T-cell (primary cell): ENCODE measurements at regions not wholly inside any gene's neighbourhood (a gene's known extent, or its start where the extent isn't known, plus 50 kb on each side); places are given as distances from the start of the nearest gene placed in this dataset.

Experiments
- ATAC-seq, 4 experiments: fragments of 200-7000 bp in 3 of 4; fragments of 150-1000 bp in 1 of 4; cut with Tn5 transposase; replicated peaks in 1 of 4; 1 replicate in 3 of 4; 2 replicates in 1 of 4; pipeline ENCODE4 v1.10.0; 2021; ENCODE audit warnings: moderate library complexity in 3 of 4, mild to moderate bottlenecking in 2 of 4, moderate number of reproducible peaks in 1 of 4
- CTCF ChIA-PET, 2 donors: fragments of 300-600 bp; sonication (Branson Sonifier 250); formaldehyde crosslinking; loops; one replicate each; lab custom pipeline; 2022; ENCODE audit warnings: antibody characterized with exemption in 2 of 2; lab: Charles Lee
- POLR2A ChIA-PET, 2 donors: fragments of 300-600 bp; sonication (Branson Sonifier 250); formaldehyde crosslinking; loops; one replicate each; lab custom pipeline; 2022; ENCODE audit warnings: antibody characterized with exemption in 2 of 2; lab: Charles Lee
- DNase-seq, 35 experiments: peaks; one replicate each; pipeline versions ENCODE4 v3.0.0 to v3.0.0-alpha.2; 2013 to 2023
- H3K27ac ChIP-seq: one replicate; pipeline ENCODE4 v1.5.1; 2013; ENCODE audit warnings: low read length
- H3K27me3 ChIP-seq, 2 experiments: replicated peaks in 1 of 2; 1 replicate in 1 of 2; 2 replicates in 1 of 2; pipeline versions ENCODE4 v1.6.1 to v1.7.0; 2013; ENCODE audit warnings: low read length in 1 of 2, mixed read lengths in 1 of 2; ENCODE audit not compliant: control insufficient read depth in 2 of 2, insufficient read depth in 2 of 2; ENCODE audit errors: extremely low read depth in 1 of 2
- H3K36me3 ChIP-seq, 2 donors: 1 replicate in 1 of 2; 2 replicates in 1 of 2; pipeline versions ENCODE4 v1.6.1 to v1.7.0; 2013; ENCODE audit warnings: low read length in 1 of 2; ENCODE audit not compliant: control insufficient read depth in 2 of 2, insufficient read depth in 1 of 2; ENCODE audit errors: extremely low read depth in 1 of 2
- H3K4me1 ChIP-seq, 2 experiments: 1 replicate in 1 of 2; 2 replicates in 1 of 2; pipeline versions ENCODE4 v1.6.1 to v1.7.0; 2013; ENCODE audit warnings: low read length in 2 of 2, mixed read lengths in 1 of 2; ENCODE audit not compliant: insufficient read depth in 2 of 2, control insufficient read depth in 1 of 2; ENCODE audit errors: extremely low read depth in 1 of 2
- H3K4me3 ChIP-seq, 2 donors: 1 replicate in 1 of 2; 2 replicates in 1 of 2; pipeline versions ENCODE4 v1.5.1 to v1.7.0; 2013; ENCODE audit warnings: mild to moderate bottlenecking in 2 of 2, low read length in 1 of 2, moderate library complexity in 1 of 2; ENCODE audit not compliant: control insufficient read depth in 1 of 2; ENCODE audit errors: extremely low read depth in 1 of 2
- H3K9me3 ChIP-seq: 2 replicates; pipeline ENCODE4 v1.7.0; 2013
- H3K27ac Mint-ChIP-seq, 2 donors: one replicate each; pipeline ENCODE4 v1.8.0; 2020 to 2021; ENCODE audit warnings: mild to moderate bottlenecking in 2 of 2, mixed read lengths in 2 of 2
- H3K27me3 Mint-ChIP-seq, 2 donors: one replicate each; pipeline ENCODE4 v1.8.0; 2021 to 2022; ENCODE audit warnings: mixed read lengths in 2 of 2
- H3K36me3 Mint-ChIP-seq: one replicate; pipeline ENCODE4 v1.8.0; 2021; ENCODE audit warnings: mixed read lengths
- H3K4me1 Mint-ChIP-seq, 3 donors: one replicate each; pipeline ENCODE4 v1.8.0; 2020 to 2022; ENCODE audit warnings: mixed read lengths in 3 of 3, mild to moderate bottlenecking in 1 of 3
- H3K4me3 Mint-ChIP-seq, 3 donors: one replicate each; pipeline ENCODE4 v1.8.0; 2020 to 2022; ENCODE audit warnings: mild to moderate bottlenecking in 3 of 3, mixed read lengths in 3 of 3, moderate library complexity in 3 of 3
- H3K9me3 Mint-ChIP-seq, 3 donors: one replicate each; pipeline ENCODE4 v1.8.0; 2020 to 2022; ENCODE audit warnings: mixed read lengths in 3 of 3
- WGBS: methylation state at CpG from one replicate; pipeline ENCODE4 v1.1.5; 2013; ENCODE audit warnings: missing lambda C conversion rate; ENCODE audit not compliant: insufficient coverage; 5-methylcytosine and 5-hydroxymethylcytosine counted together

- POLR2A ChIA-PET = no interaction called here
- H3K9me3 Mint-ChIP-seq = peaks cover 9 to 12% (median 10%) of the 10 kb centered on the region in 3 donors
- DNase-seq (no peak), ATAC-seq (no peak)
- no peak overlapping the region for H3K4me3 ChIP-seq
- H3K4me3 Mint-ChIP-seq = no peak overlapping the region
- H3K36me3 Mint-ChIP-seq = no peaks in the 10 kb centered on the region
- H3K9me3 ChIP-seq = no peaks in the 10 kb centered on the region
- no peak overlapping the region for H3K27ac ChIP-seq
- no CpG with 5 or more reads among the region's 4 CpGs for WGBS
- peaks cover 1 to 6% of the 10 kb centered on the region in 2 donors for H3K27me3 Mint-ChIP-seq
- H3K36me3 ChIP-seq = no peaks in the 10 kb centered on the region
- H3K4me1 ChIP-seq = no peaks in the 10 kb centered on the region
- CTCF ChIA-PET = no interaction called here
- H3K27ac Mint-ChIP-seq = no peak overlapping the region
- H3K4me1 Mint-ChIP-seq = no peaks in the 10 kb centered on the region
- no peaks in the 10 kb centered on the region for H3K27me3 ChIP-seq
These were observed 699.6 kb downstream of the MCTP2 start for GRCh38 chr15:94930960-94931359.

DNA sequence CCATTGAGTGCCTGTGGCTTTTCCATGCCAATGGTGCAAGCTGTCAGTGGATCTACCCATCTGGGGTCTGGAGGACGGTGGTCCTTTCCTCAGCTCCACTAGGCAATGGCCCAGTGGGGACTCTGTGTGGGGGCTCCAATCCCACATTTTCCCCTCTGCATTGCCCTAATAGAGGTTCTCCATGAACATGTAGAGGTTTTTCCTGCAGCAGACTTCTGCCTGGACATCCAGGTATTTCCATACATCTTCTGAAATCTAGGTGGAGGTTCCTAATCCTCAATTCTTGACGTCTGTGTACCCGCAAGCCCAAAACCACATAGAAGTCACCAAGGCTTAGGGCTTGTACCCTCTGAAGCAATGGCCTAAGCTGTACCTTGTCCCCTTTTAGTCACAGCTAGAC, 703.1 kb downstream of the MCTP2 start:
- Histone ChIP-seq H3K36me3 (no peaks in the 10 kb centered on the region), H3K9me3 (no peaks in the 10 kb centered on the region), H3K4me3 (no peak overlapping the region), H3K27me3 (no peaks in the 10 kb centered on the region), H3K4me1 (no peaks in the 10 kb centered on the region), H3K27ac (no peak overlapping the region)
- WGBS = 79% methylated on average over 3 of the region's 3 CpGs
- Mint-ChIP-seq H3K36me3 (no peaks in the 10 kb centered on the region), H3K9me3 (peaks cover 9 to 12% (median 10%) of the 10 kb centered on the region in 3 donors), H3K4me3 (no peak overlapping the region), H3K27me3 (peaks cover 1 to 6% of the 10 kb centered on the region in 2 donors), H3K27ac (no peak overlapping the region), H3K4me1 (no peaks in the 10 kb centered on the region)
- ATAC-seq = no peak
- ChIA-PET CTCF (no interaction called here), POLR2A (no interaction called here)
- no peak for DNase-seq

DNA sequence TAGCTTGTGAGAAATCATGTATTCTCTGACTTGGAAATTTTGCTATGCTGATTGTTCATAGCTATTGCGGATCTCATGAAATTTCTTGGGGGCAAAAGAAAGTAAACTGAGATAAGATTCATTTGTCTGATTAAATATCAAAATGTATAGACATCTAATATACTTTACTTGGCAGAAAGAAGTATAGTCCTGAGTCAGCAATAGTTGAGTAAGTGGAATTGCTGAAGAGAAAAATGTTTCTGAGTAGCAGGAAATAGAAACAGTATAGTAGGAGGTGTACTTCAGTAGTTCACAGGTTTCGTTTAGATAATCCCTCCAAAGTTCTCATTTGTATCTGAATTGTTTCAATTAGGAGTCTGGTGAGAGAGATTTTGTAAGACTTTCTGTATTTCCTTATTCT, 705.9 kb downstream of the MCTP2 start:
- Mint-ChIP-seq H3K9me3 (peaks cover 5 to 9% (median 6%) of the 10 kb centered on the region in 3 donors), H3K27me3 (no peaks in the 10 kb centered on the region), H3K4me3 (no peak overlapping the region), H3K36me3 (no peaks in the 10 kb centered on the region), H3K4me1 (no peaks in the 10 kb centered on the region), H3K27ac (no peak overlapping the region)
- no peak for ATAC-seq
- ChIA-PET POLR2A (no interaction called here), CTCF (no interaction called here)
- DNase-seq = no peak
- Histone ChIP-seq H3K4me1 (no peaks in the 10 kb centered on the region), H3K4me3 (no peak overlapping the region), H3K27ac (no peak overlapping the region), H3K36me3 (no peaks in the 10 kb centered on the region), H3K9me3 (no peaks in the 10 kb centered on the region), H3K27me3 (no peaks in the 10 kb centered on the region)
- no CpG with 5 or more reads among the region's 2 CpGs for WGBS

- H3K36me3 ChIP-seq = no peaks in the 10 kb centered on the region
- Mint-ChIP-seq H3K27ac (no peak overlapping the region), H3K9me3 (peaks cover 2 to 4% (median 4%) of the 10 kb centered on the region in 3 donors), H3K4me1 (no peaks in the 10 kb centered on the region), H3K27me3 (no peaks in the 10 kb centered on the region), H3K4me3 (no peak overlapping the region), H3K36me3 (no peaks in the 10 kb centered on the region)
- POLR2A ChIA-PET = no interaction called here
- CTCF ChIA-PET = no interaction called here
- H3K4me1 ChIP-seq = no peaks in the 10 kb centered on the region
- H3K27me3 ChIP-seq = no peaks in the 10 kb centered on the region
- no peak for DNase-seq
- H3K9me3 ChIP-seq = no peaks in the 10 kb centered on the region
- ATAC-seq = no peak
- H3K4me3 ChIP-seq = no peak overlapping the region
- H3K27ac ChIP-seq = no peak overlapping the region
These were observed 712.5 kb downstream of the MCTP2 start for GRCh38 chr15:94943888-94944287.

DNA sequence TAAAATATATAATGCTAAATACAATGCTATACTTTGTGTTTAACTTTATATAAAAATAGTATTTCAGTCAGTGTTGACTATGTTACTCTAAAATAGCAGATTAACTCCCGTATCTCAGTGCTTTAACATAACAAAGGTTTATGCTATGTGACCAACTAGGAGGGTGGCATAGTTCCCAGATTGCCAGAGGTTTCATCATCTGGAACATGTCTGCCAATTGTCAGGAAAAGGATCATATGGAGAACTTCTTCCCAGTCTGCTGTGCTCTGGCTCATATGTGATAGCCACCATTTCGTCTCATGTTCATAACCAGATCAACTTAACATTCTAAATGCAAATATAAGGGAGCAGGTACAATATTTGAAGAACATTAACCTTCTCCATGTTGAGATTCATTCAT, 720.2 kb downstream of the MCTP2 start:
- WGBS = no CpG with 5 or more reads among the region's 2 CpGs
- H3K9me3 ChIP-seq = no peaks in the 10 kb centered on the region

DNA sequence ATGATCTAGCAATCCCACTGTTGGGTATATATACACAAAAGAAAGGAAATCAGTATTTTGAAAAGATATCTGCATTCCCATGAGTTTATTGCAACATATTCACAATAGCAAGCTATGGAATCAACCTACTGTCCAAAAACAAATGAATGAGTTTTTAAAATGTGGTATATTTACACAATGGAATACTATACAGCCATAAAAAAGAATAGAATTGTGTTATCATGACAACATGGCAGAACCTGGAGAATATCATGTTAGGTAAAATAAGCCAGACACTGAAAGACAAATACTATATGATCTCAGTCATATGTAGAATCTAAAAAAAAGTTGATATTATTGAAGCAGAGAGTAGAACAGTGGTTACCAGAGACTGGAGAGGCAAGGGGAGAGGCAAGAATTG, 732.6 kb downstream of the MCTP2 start:
- CTCF ChIA-PET = no interaction called here
- no peaks in the 10 kb centered on the region for H3K27me3 ChIP-seq
- H3K4me1 ChIP-seq = no peaks in the 10 kb centered on the region
- no peak overlapping the region for H3K4me3 Mint-ChIP-seq
- H3K4me1 Mint-ChIP-seq = no peaks in the 10 kb centered on the region
- no peak overlapping the region for H3K4me3 ChIP-seq
- no peaks in the 10 kb centered on the region for H3K27me3 Mint-ChIP-seq
- H3K36me3 Mint-ChIP-seq = no peaks in the 10 kb centered on the region
- no peak overlapping the region for H3K27ac ChIP-seq
- no peak for ATAC-seq
- no peak for DNase-seq
- H3K9me3 Mint-ChIP-seq = peaks cover 6 to 14% (median 11%) of the 10 kb centered on the region in 3 donors
- POLR2A ChIA-PET = no interaction called here
- H3K27ac Mint-ChIP-seq = no peak overlapping the region
- no peaks in the 10 kb centered on the region for H3K36me3 ChIP-seq
- no peaks in the 10 kb centered on the region for H3K9me3 ChIP-seq

More for the DNA sequence above, 720.2 kb downstream of the MCTP2 start:
- no peak overlapping the region for H3K4me3 Mint-ChIP-seq
- no peaks in the 10 kb centered on the region for H3K27me3 ChIP-seq
- DNase-seq (no peak), ATAC-seq (no peak)
- POLR2A ChIA-PET = no interaction called here
- H3K36me3 ChIP-seq = no peaks in the 10 kb centered on the region
- no peak overlapping the region for H3K27ac ChIP-seq
- H3K4me1 ChIP-seq = no peaks in the 10 kb centered on the region
- H3K27ac Mint-ChIP-seq = no peak overlapping the region
- H3K4me1 Mint-ChIP-seq = no peaks in the 10 kb centered on the region
- no peaks in the 10 kb centered on the region for H3K36me3 Mint-ChIP-seq
- peaks cover 4 to 5% of the 10 kb centered on the region in 2 donors for H3K27me3 Mint-ChIP-seq
- peaks cover 7 to 10% (median 9%) of the 10 kb centered on the region in 3 donors for H3K9me3 Mint-ChIP-seq
- CTCF ChIA-PET = no interaction called here
- H3K4me3 ChIP-seq = no peak overlapping the region

DNA sequence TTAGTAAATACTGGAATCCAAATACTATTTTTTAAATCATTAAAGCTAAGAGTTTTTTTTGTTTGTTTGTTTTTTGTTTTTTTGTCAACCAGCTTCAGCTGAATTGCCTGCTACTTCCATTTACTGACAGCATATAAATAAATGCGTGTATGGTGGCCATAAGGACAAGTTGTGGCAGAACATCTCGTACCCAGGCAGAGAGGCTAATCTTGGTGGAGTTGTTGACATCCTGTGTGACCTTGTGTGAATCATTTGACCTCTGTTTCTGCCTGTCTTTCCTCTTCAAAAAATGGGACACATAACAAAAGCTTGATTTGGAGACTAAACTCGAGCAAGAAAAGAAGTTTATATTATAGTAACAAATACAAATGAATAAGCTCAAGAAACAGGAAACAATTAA, 734.2 kb downstream of the MCTP2 start:
- ChIA-PET POLR2A (no interaction called here), CTCF (no interaction called here)
- H3K27ac Mint-ChIP-seq = no peak overlapping the region
- no peak overlapping the region for H3K4me3 Mint-ChIP-seq
- DNase-seq = no peak
- no peak overlapping the region for H3K4me3 ChIP-seq
- H3K27ac ChIP-seq = no peak overlapping the region
- no peaks in the 10 kb centered on the region for H3K36me3 ChIP-seq
- H3K4me1 ChIP-seq = no peaks in the 10 kb centered on the region
- H3K36me3 Mint-ChIP-seq = no peaks in the 10 kb centered on the region
- H3K27me3 ChIP-seq = no peaks in the 10 kb centered on the region
- 40% methylated on average over 1 of the region's 3 CpGs for WGBS
- no peaks in the 10 kb centered on the region for H3K27me3 Mint-ChIP-seq
- no peak for ATAC-seq
- H3K9me3 ChIP-seq = no peaks in the 10 kb centered on the region
- H3K4me1 Mint-ChIP-seq = no peaks in the 10 kb centered on the region
- H3K9me3 Mint-ChIP-seq = peaks cover 4 to 8% (median 8%) of the 10 kb centered on the region in 3 donors
